B cell (primary cell): ENCODE measurements at regions not wholly inside any gene's neighbourhood (a gene's known extent, or its start where the extent isn't known, plus 50 kb on each side); places are given as distances from the start of the nearest gene placed in this dataset.
"Not testable (repeated sequence)": the region's sequence is repeated elsewhere in the genome, so short reads cannot be mapped to it uniquely, and the experiment has no call there.

ENCODE experiments used
- ATAC-seq: fragments of 200-7000 bp; cut with Tn5 transposase; one replicate; pipeline ENCODE4 v1.10.0; 2021; ENCODE audit warnings: low read depth, mild to moderate bottlenecking, moderate number of reproducible peaks, moderate library complexity
- CTCF ChIA-PET: fragments of 350-600 bp; sonication (Branson Sonifier 250); formaldehyde crosslinking; loops from one replicate; lab custom pipeline; 2021; ENCODE audit warnings: antibody characterized with exemption, inconsistent platforms; lab: Charles Lee
- POLR2A ChIA-PET: fragments of 350-600 bp; sonication (Branson Sonifier 250); formaldehyde crosslinking; loops from one replicate; lab custom pipeline; 2021; ENCODE audit warnings: antibody characterized with exemption; lab: Charles Lee
- DNase-seq: peaks from one replicate; pipeline ENCODE4 v3.0.0; 2013
- H2AFZ ChIP-seq: 2 replicates; pipeline ENCODE4 v1.6.1; 2012; ENCODE audit warnings: mild to moderate bottlenecking, low read depth, low read length; ENCODE audit not compliant: insufficient read depth, poor library complexity, severe bottlenecking
- H3K27ac ChIP-seq, 2 donors: 1 replicate in 1 of 2; 2 replicates in 1 of 2; pipeline ENCODE4 v1.5.1; 2012 to 2013; ENCODE audit warnings: low read length in 2 of 2, mild to moderate bottlenecking in 2 of 2, moderate library complexity in 1 of 2
- H3K27me3 ChIP-seq, 4 experiments: fragments of 200-600 bp in 1 of 4; sonication (generic) in 1 of 4; replicated peaks in 1 of 4; 1 replicate in 2 of 4; 2 replicates in 2 of 4; pipeline versions ENCODE4 v1.6.1 to v1.7.0; 2013 to 2016; ENCODE audit warnings: low read length in 3 of 4, mild to moderate bottlenecking in 2 of 4, mixed read lengths in 1 of 4, moderate library complexity in 1 of 4; ENCODE audit not compliant: insufficient read depth in 4 of 4, control insufficient read depth in 3 of 4; ENCODE audit errors: control extremely low read depth in 1 of 4
- H3K36me3 ChIP-seq, 2 experiments: replicated peaks in 1 of 2; 1 replicate in 1 of 2; 2 replicates in 1 of 2; pipeline versions ENCODE4 v1.6.1 to v1.7.1; 2013; ENCODE audit warnings: low read length in 1 of 2; ENCODE audit not compliant: insufficient read depth in 2 of 2, control insufficient read depth in 1 of 2; ENCODE audit errors: control extremely low read depth in 1 of 2, extremely low read depth in 1 of 2
- H3K4me1 ChIP-seq, 2 donors: fragments of 200-600 bp in 1 of 2; sonication (generic) in 1 of 2; 1 replicate in 1 of 2; 2 replicates in 1 of 2; pipeline versions ENCODE4 v1.5.1 to v1.6.1; 2013 to 2017; ENCODE audit warnings: low read length in 2 of 2; ENCODE audit not compliant: control insufficient read depth in 2 of 2, insufficient read depth in 2 of 2
- H3K4me2 ChIP-seq: replicated peaks from 2 replicates; pipeline ENCODE3; 2012; ENCODE audit warnings: mild to moderate bottlenecking, low read depth, low read length; ENCODE audit not compliant: poor library complexity, severe bottlenecking
- H3K4me3 ChIP-seq, 5 experiments: fragments of 200-600 bp in 1 of 5; sonication (generic) in 1 of 5; 1 replicate in 3 of 5; 2 replicates in 2 of 5; pipeline versions ENCODE4 v1.5.1 to v1.7.0; 2011 to 2016; ENCODE audit warnings: low read length in 4 of 5, mild to moderate bottlenecking in 4 of 5, low read depth in 2 of 5, control low read depth in 1 of 5, moderate library complexity in 1 of 5; ENCODE audit not compliant: insufficient read depth in 1 of 5; ENCODE audit errors: control extremely low read depth in 1 of 5, extremely low read depth in 1 of 5
- H3K79me2 ChIP-seq: fragments of 200-600 bp; sonication (generic); one replicate; pipeline ENCODE4 v1.6.0; 2016; ENCODE audit warnings: low read length; ENCODE audit not compliant: control insufficient read depth, insufficient read depth
- H3K9ac ChIP-seq: fragments of 200-600 bp; sonication (generic); 2 replicates; pipeline ENCODE4 v1.6.1; 2017; ENCODE audit warnings: mild to moderate bottlenecking, low read length, moderate library complexity
- H3K9me3 ChIP-seq, 3 donors: one replicate each; pipeline versions ENCODE4 v1.6.1 to v1.7.1; 2013; ENCODE audit warnings: low read length in 2 of 3; ENCODE audit not compliant: control insufficient read depth in 2 of 3, insufficient read depth in 1 of 3; ENCODE audit errors: control extremely low read depth in 1 of 3
- H4K20me1 ChIP-seq: 2 replicates; pipeline ENCODE4 v1.6.0; 2012; ENCODE audit warnings: mild to moderate bottlenecking, low read length; ENCODE audit not compliant: insufficient read depth, control insufficient read depth, poor library complexity, severe bottlenecking
- H3K27ac Mint-ChIP-seq: one replicate; pipeline ENCODE4 v1.8.0; 2021; ENCODE audit warnings: mixed read lengths
- H3K27me3 Mint-ChIP-seq: one replicate; pipeline ENCODE4 v1.8.0; 2021; ENCODE audit warnings: mixed read lengths
- H3K4me1 Mint-ChIP-seq: one replicate; pipeline ENCODE4 v1.8.0; 2021; ENCODE audit warnings: mixed read lengths
- H3K4me3 Mint-ChIP-seq: one replicate; pipeline ENCODE4 v1.8.0; 2021; ENCODE audit warnings: mixed read lengths
- H3K9me3 Mint-ChIP-seq: one replicate; pipeline ENCODE4 v1.8.0; 2022; ENCODE audit warnings: mixed read lengths; ENCODE audit not compliant: insufficient read depth
- EZH2 ChIP-seq: IDR thresholded peaks from 2 replicates; pipeline ENCODE4 v1.6.1; 2012; ENCODE audit warnings: borderline replicate concordance, low read depth, mild to moderate bottlenecking, moderate library complexity, low read length; ENCODE audit not compliant: insufficient read depth, poor library complexity, severe bottlenecking
- WGBS: methylation state at CpG from one replicate; pipeline ENCODE4 v1.1.5; 2013; ENCODE audit warnings: missing lambda C conversion rate; ENCODE audit not compliant: insufficient coverage; 5-methylcytosine and 5-hydroxymethylcytosine counted together
- intact Hi-C: fragments of 100-400 bp; cut with micrococcal nuclease; formaldehyde crosslinking; loops from one replicate; pipeline ENCODE4 v1.10.0; 2022
- TF ChIP-seq, protein P1 (sequence below): fragments of 200-600 bp; IDR thresholded peaks from one replicate; pipeline ENCODE4 v1.8.0; 2022; ENCODE audit warnings: antibody characterized with exemption, mild to moderate bottlenecking

DNA sequence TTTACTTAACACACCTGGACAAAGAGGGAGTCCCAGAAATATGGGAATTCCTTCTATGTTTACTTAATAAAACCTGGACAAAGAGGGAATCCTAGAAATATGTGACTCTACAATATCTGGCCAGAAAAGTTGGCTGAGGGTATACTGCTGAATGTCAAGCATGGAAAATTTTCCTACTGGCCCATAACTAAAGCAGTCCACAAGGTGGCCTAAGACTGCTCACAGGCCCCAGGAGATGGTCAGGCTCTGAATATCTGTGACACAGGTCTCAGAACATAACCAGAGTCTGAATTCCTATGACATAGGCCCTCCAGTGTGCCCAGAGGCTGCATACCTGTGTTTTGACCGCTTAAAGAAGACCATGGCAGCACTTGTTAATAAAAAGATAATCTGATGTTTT lies 578.2 kb upstream of the NRSN1 start:
- DNase-seq: no peak
- TF ChIP-seq, protein P1, sequence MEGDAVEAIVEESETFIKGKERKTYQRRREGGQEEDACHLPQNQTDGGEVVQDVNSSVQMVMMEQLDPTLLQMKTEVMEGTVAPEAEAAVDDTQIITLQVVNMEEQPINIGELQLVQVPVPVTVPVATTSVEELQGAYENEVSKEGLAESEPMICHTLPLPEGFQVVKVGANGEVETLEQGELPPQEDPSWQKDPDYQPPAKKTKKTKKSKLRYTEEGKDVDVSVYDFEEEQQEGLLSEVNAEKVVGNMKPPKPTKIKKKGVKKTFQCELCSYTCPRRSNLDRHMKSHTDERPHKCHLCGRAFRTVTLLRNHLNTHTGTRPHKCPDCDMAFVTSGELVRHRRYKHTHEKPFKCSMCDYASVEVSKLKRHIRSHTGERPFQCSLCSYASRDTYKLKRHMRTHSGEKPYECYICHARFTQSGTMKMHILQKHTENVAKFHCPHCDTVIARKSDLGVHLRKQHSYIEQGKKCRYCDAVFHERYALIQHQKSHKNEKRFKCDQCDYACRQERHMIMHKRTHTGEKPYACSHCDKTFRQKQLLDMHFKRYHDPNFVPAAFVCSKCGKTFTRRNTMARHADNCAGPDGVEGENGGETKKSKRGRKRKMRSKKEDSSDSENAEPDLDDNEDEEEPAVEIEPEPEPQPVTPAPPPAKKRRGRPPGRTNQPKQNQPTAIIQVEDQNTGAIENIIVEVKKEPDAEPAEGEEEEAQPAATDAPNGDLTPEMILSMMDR: no peak
- TF ChIP-seq EZH2: no peak
- no peaks in the 10 kb centered on the region for H3K4me1 Mint-ChIP-seq
- H3K4me3 ChIP-seq: no peak overlapping the region
- H3K4me2 ChIP-seq: no peak overlapping the region
- no peak overlapping the region for H3K4me3 Mint-ChIP-seq
- no peak overlapping the region for H3K9ac ChIP-seq
- H4K20me1 ChIP-seq: no peaks in the 10 kb centered on the region
- H3K4me1 ChIP-seq: no peaks in the 10 kb centered on the region
- H3K79me2 ChIP-seq: no peaks in the 10 kb centered on the region
- H3K9me3 Mint-ChIP-seq: peaks cover 2% of the 10 kb centered on the region
- ChIA-PET CTCF (no interaction called here), POLR2A (no interaction called here)
- no peak overlapping the region for H3K27ac ChIP-seq
- H3K36me3 ChIP-seq: no peaks in the 10 kb centered on the region
- no peaks in the 10 kb centered on the region for H3K27me3 Mint-ChIP-seq
- WGBS: no CpG with 5 or more reads among the region's 1 CpG
- no peaks in the 10 kb centered on the region for H3K27me3 ChIP-seq
- no peak overlapping the region for H2AFZ ChIP-seq
- H3K27ac Mint-ChIP-seq: no peak overlapping the region
- ATAC-seq: no peak
- H3K9me3 ChIP-seq: no peaks in the 10 kb centered on the region
- intact Hi-C loops: no loop called here

DNA sequence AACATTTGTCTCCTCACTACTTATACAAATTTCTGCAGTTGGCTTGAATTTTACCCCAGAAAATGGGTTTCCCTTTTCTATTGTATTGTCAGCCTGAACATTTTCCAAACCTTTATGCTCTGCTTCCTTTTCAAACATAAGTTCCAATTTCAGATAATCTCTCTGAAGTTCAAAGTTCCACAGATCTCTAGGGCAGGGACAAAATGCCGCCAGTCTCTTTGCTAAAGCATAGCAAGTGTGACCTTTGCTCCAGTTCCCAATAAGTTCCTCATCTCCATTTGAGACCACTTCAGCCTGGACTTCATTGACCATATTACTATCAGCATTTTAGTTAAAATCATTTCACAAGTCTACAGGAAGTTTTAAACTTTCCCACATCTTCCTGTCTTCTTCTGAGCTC lies 571.1 kb upstream of the NRSN1 start:
- H3K36me3 ChIP-seq, CTCF ChIA-PET, H3K27ac Mint-ChIP-seq, POLR2A ChIA-PET, H3K9ac ChIP-seq, H3K4me3 ChIP-seq, H3K79me2 ChIP-seq, H3K9me3 ChIP-seq, H2AFZ ChIP-seq, H3K4me1 ChIP-seq, H3K4me2 ChIP-seq, H3K27ac ChIP-seq, DNase-seq, H3K4me3 Mint-ChIP-seq, H4K20me1 ChIP-seq, H3K27me3 Mint-ChIP-seq, ATAC-seq, H3K27me3 ChIP-seq, intact Hi-C loops, H3K9me3 Mint-ChIP-seq, H3K4me1 Mint-ChIP-seq: not testable (repeated sequence)
- 100% methylated on average over 1 of the region's 1 CpG for whole genome bisulfite sequencing
